ENCODE measurements at regions not wholly inside any gene's neighbourhood (a gene's known extent, or its start where the extent isn't known, plus 50 kb on each side); places are given as distances from the start of the nearest gene placed in this dataset.
A peak's percentile ranks its signal among the peaks of the same experiment; 100 is the strongest.

DNA sequence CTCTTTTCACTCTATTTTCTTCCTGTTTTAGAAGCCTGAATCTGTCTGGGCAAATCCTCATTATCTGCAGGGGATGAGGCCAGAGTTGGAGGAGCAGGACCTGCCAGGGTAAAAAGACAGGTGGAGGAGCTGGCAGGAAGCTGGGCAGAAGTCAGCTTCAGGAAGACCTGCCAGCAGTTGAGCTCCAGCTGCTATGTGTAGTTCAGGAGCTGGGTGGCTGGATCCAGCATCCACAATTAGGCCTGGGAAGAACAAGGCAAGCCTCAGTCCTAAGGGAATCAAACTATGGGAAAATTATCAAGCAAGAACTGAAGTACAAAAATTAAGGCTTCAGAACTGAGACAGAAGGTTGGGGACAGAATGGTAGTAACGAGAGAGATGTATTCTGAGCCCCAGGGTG is 174.0 kb downstream of the MREG start:
- TF ChIP-seq SP1 (IDR thresholded peaks at IDR 0.05) (no peak), ELF4 (IDR thresholded peaks at IDR 0.05) (no peak), ARNT (IDR thresholded peaks at IDR 0.05) (no peak), BHLHE40 (IDR thresholded peaks at IDR 0.05; ENCODE audit: borderline replicate concordance) (no peak), NFRKB (IDR thresholded peaks at IDR 0.05) (no peak)
- TF ChIP-seq, protein P1, sequence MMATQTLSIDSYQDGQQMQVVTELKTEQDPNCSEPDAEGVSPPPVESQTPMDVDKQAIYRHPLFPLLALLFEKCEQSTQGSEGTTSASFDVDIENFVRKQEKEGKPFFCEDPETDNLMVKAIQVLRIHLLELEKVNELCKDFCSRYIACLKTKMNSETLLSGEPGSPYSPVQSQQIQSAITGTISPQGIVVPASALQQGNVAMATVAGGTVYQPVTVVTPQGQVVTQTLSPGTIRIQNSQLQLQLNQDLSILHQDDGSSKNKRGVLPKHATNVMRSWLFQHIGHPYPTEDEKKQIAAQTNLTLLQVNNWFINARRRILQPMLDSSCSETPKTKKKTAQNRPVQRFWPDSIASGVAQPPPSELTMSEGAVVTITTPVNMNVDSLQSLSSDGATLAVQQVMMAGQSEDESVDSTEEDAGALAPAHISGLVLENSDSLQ (IDR thresholded peaks at IDR 0.05): no peak
- ChIA-PET CTCF (interaction anchor here (1.4 kb wide), 1 partner anchor 11 kb away, joined by 5 read pairs; no protein-coding TSS in a partner anchor), POLR2A (no interaction called here)
- DNase-seq (ENCODE audit: extremely low spot score): no peak

DNA sequence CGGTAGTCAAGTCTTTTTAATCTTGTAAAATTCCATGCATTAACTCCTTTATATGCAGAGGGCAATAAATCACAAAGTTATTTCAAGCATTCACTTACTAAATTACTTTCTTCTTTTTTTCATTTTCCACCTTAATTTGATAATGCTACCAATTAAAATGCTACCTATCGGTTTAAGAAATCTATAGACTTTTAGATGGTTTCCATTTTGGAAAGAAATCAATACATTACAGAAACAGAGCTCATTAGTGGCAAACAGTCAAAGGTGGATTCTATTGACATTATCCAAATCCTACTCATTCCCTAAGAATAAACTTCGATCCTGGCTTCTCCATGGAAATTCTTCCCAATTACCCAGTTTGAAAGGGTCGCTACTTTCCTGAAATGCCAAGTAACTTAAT is 176.5 kb downstream of the MREG start:
- ChIA-PET CTCF (no interaction called here), POLR2A (no interaction called here)
- no peak for DNase-seq (ENCODE audit: extremely low spot score)
- TF ChIP-seq CTBP1 (IDR thresholded peaks at IDR 0.05; ENCODE audit: borderline replicate concordance): no peak
- TF ChIP-seq L3MBTL2 (conservative IDR thresholded peaks at IDR 0.05): no peak
- TF ChIP-seq, protein P1 (IDR thresholded peaks at IDR 0.05): no peak
- TF ChIP-seq FOXA1 (IDR thresholded peaks at IDR 0.05): no peak
- no peak for TF ChIP-seq ARNT (IDR thresholded peaks at IDR 0.05)
- TF ChIP-seq SUZ12 (IDR thresholded peaks at IDR 0.05): no peak
- no peak for TF ChIP-seq BHLHE40 (IDR thresholded peaks at IDR 0.05; ENCODE audit: borderline replicate concordance)
- no peak for TF ChIP-seq ELF4 (IDR thresholded peaks at IDR 0.05)
- no peak for TF ChIP-seq LEF1 (IDR thresholded peaks at IDR 0.05; ENCODE audit: borderline replicate concordance)
- no peak for TF ChIP-seq FOXK2 (IDR thresholded peaks at IDR 0.05)
- TF ChIP-seq HDGF (IDR thresholded peaks at IDR 0.05; ENCODE audit: borderline replicate concordance): no peak
- no peak for TF ChIP-seq NFRKB (IDR thresholded peaks at IDR 0.05)
- TF ChIP-seq FOXM1 (IDR thresholded peaks at IDR 0.05; ENCODE audit: borderline replicate concordance): no peak
- no peak for TF ChIP-seq ZNF384 (IDR thresholded peaks at IDR 0.05)
- no peak for TF ChIP-seq TARDBP (IDR thresholded peaks at IDR 0.05)
- TF ChIP-seq SP1 (IDR thresholded peaks at IDR 0.05): no peak

DNA sequence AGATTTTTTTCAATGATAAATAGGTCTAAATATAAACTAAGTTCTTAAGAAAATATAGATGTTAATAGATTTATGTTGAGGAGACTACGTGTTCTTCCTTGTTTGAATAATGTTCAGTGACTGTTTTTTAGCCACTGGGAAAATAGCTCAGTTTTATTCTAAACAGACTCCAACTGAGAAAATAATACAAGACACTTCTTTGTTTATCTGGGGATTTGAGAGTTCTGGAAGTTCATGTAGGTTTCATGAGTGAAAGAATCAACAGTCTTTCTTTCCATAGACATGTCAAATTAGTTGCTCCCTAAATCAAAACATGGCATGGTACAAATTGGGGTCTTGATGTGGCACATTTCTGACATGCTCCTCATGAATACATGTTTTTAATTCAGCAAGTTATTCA is 177.7 kb downstream of the MREG start:
- no peak for TF ChIP-seq FOXA1 (IDR thresholded peaks at IDR 0.05)
- TF ChIP-seq SP1 (IDR thresholded peaks at IDR 0.05): no peak
- TF ChIP-seq ELF4 (IDR thresholded peaks at IDR 0.05): no peak
- no peak for TF ChIP-seq SUZ12 (IDR thresholded peaks at IDR 0.05)
- TF ChIP-seq, protein P1 (IDR thresholded peaks at IDR 0.05): no peak
- no peak for TF ChIP-seq BHLHE40 (IDR thresholded peaks at IDR 0.05; ENCODE audit: borderline replicate concordance)
- no peak for TF ChIP-seq CTBP1 (IDR thresholded peaks at IDR 0.05; ENCODE audit: borderline replicate concordance)
- no peak for TF ChIP-seq TARDBP (IDR thresholded peaks at IDR 0.05)
- CTCF ChIA-PET: no interaction called here
- no peak for DNase-seq (ENCODE audit: extremely low spot score)
- POLR2A ChIA-PET: no interaction called here

DNA sequence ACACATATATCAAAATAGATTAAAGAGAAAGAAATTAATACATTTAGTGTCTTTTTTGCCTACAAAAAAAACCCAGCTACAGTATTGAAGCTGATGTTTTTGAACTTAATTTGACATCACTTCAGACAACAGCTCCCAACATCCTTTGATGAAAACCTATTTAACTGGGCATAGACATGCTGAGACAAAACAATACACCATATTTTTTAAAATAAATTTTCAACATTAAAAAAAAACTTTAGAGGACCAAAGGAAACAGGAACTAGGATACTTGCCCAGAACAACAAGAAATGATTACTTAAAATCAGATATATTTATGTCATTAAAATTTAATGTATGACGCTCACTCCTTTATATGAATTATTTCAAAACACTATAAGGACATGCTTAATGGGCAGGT is 178.1 kb downstream of the MREG start:
- ChIA-PET POLR2A (no interaction called here), CTCF (no interaction called here)
- TF ChIP-seq FOXK2 (IDR thresholded peaks at IDR 0.05): no peak
- TF ChIP-seq, protein P1 (IDR thresholded peaks at IDR 0.05): no peak
- no peak for TF ChIP-seq TARDBP (IDR thresholded peaks at IDR 0.05)
- no peak for TF ChIP-seq SUZ12 (IDR thresholded peaks at IDR 0.05)
- no peak for TF ChIP-seq NFRKB (IDR thresholded peaks at IDR 0.05)
- no peak for TF ChIP-seq FOXM1 (IDR thresholded peaks at IDR 0.05; ENCODE audit: borderline replicate concordance)
- TF ChIP-seq ELF4 (IDR thresholded peaks at IDR 0.05): no peak
- no peak for TF ChIP-seq CTBP1 (IDR thresholded peaks at IDR 0.05; ENCODE audit: borderline replicate concordance)
- no peak for TF ChIP-seq SP1 (IDR thresholded peaks at IDR 0.05)
- TF ChIP-seq LEF1 (IDR thresholded peaks at IDR 0.05; ENCODE audit: borderline replicate concordance): no peak
- TF ChIP-seq L3MBTL2 (conservative IDR thresholded peaks at IDR 0.05): no peak
- TF ChIP-seq BHLHE40 (IDR thresholded peaks at IDR 0.05; ENCODE audit: borderline replicate concordance): no peak
- TF ChIP-seq FOXA1 (IDR thresholded peaks at IDR 0.05): no peak
- no peak for TF ChIP-seq HDGF (IDR thresholded peaks at IDR 0.05; ENCODE audit: borderline replicate concordance)
- TF ChIP-seq ARNT (IDR thresholded peaks at IDR 0.05): no peak
- TF ChIP-seq ZNF384 (IDR thresholded peaks at IDR 0.05): no peak
- no peak for DNase-seq (ENCODE audit: extremely low spot score)

DNA sequence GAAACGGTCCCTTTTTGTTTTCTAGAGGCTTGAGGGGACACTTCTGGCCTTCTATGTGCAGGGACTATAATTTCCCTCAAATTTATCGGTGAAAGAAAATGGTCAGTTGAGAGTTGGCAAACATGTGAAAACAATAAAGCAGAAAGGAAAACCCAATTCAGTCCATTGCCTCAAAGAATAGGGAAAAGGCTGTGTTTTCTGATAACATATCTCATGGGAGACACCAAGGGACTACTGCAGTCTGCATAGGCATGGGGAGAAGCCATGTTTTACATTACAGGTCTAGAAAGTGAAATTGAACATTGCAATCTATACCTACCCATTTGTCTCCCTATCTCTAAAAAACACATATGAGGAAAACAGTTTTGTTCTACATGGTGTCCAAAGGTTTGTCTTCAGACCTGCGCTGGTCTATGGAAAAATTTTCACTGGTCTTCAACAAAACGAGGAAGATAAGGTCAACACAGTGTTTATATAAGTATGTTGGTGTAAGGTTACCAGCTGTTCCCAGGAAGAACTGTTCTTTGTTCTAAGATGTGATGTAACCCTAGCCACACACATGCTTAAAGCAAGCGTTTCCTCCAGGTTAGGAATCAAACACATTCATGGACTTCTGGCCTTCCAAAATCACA is 179.7 kb downstream of the MREG start:
- CTCF ChIA-PET: no interaction called here
- TF ChIP-seq FOXA1 (IDR thresholded peaks at IDR 0.05) (no peak), FOXK2 (IDR thresholded peaks at IDR 0.05) (no peak), LEF1 (IDR thresholded peaks at IDR 0.05; ENCODE audit: borderline replicate concordance) (no peak), ZNF384 (IDR thresholded peaks at IDR 0.05) (no peak), BHLHE40 (IDR thresholded peaks at IDR 0.05; ENCODE audit: borderline replicate concordance) (no peak), SP1 (IDR thresholded peaks at IDR 0.05) (no peak), TARDBP (IDR thresholded peaks at IDR 0.05) (no peak), L3MBTL2 (conservative IDR thresholded peaks at IDR 0.05) (no peak; the same call in 1 of the 2 replicates), NFRKB (IDR thresholded peaks at IDR 0.05) (no peak)
- POLR2A ChIA-PET: no interaction called here
- peak; percentile 30 for DNase-seq (ENCODE audit: extremely low spot score)

DNA sequence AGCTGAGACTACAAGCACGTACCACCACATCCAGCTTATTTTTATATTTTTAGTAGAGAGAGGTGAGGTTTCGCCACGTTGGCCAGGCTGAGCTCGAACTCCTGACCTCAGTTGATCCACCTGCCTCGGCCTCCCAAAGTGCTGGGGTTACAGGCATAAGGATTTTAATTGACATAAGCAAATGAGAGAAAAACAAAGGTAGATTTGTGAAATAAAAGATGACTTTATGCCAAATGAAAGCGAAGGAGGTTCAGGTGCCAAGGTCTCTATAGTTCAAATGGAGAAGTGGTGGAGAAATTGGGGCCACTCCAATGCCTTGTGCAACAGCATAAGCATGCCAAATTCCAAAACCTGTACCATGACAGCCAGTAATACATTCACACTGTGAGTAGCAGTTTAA is 180.6 kb downstream of the MREG start:
- DNase-seq (ENCODE audit: extremely low spot score): no peak
- POLR2A ChIA-PET: no interaction called here
- CTCF ChIA-PET: no interaction called here
- TF ChIP-seq SP1 (IDR thresholded peaks at IDR 0.05): no peak
- TF ChIP-seq HDGF (IDR thresholded peaks at IDR 0.05; ENCODE audit: borderline replicate concordance): no peak
- TF ChIP-seq, protein P1 (IDR thresholded peaks at IDR 0.05): no peak
- TF ChIP-seq ARNT (IDR thresholded peaks at IDR 0.05): no peak
- TF ChIP-seq LEF1 (IDR thresholded peaks at IDR 0.05; ENCODE audit: borderline replicate concordance): no peak
- no peak for TF ChIP-seq L3MBTL2 (conservative IDR thresholded peaks at IDR 0.05)
- TF ChIP-seq FOXK2 (IDR thresholded peaks at IDR 0.05): no peak
- no peak for TF ChIP-seq ZNF384 (IDR thresholded peaks at IDR 0.05)
- TF ChIP-seq SUZ12 (IDR thresholded peaks at IDR 0.05): no peak
- TF ChIP-seq FOXA1 (IDR thresholded peaks at IDR 0.05): no peak
- TF ChIP-seq FOXM1 (IDR thresholded peaks at IDR 0.05; ENCODE audit: borderline replicate concordance): no peak
- TF ChIP-seq CTBP1 (IDR thresholded peaks at IDR 0.05; ENCODE audit: borderline replicate concordance): no peak
- TF ChIP-seq NFRKB (IDR thresholded peaks at IDR 0.05): no peak
- no peak for TF ChIP-seq BHLHE40 (IDR thresholded peaks at IDR 0.05; ENCODE audit: borderline replicate concordance)
- no peak for TF ChIP-seq TARDBP (IDR thresholded peaks at IDR 0.05)
- TF ChIP-seq ELF4 (IDR thresholded peaks at IDR 0.05): no peak

Data from HEK293T (cell line).